ENCODE measurements at regions not wholly inside any gene's neighbourhood (a gene's known extent, or its start where the extent isn't known, plus 50 kb on each side); places are given as distances from the start of the nearest gene placed in this dataset.

- peak; percentile 94 for DNase-seq (ENCODE audit: low read depth, low spot score)
- dilution Hi-C loops (cut with MboI; ENCODE audit: extremely low pct_ligation_motif_present, low sequenced_read_pairs): no loop called here
These were observed 190.1 kb upstream of the GPRIN3 start for GRCh38 chr4:89497517-89498308.

More at GRCh38 chr4:89497517-89498308, 190.1 kb upstream of the GPRIN3 start:
- Histone ChIP-seq H3K9me1 (replicated peaks; ENCODE audit: control insufficient read depth, extremely low read depth, insufficient read depth, low read length) (no peaks in the 10 kb centered on the region), H3K27ac (ENCODE audit: insufficient read depth, low read depth, low read length) (peak overlapping the region; percentile 95), H3K9me3 (replicated peaks; ENCODE audit: control insufficient read depth, insufficient read depth, low read length) (no peaks in the 10 kb centered on the region), H3K27me3 (ENCODE audit: control insufficient read depth in 2 of 2, insufficient read depth in 2 of 2, low read length in 2 of 2) (no peaks in the 10 kb centered on the region), H4K20me1 (replicated peaks; ENCODE audit: control insufficient read depth, extremely low read depth, insufficient read depth, low read length) (no peaks in the 10 kb centered on the region), H3K36me3 (ENCODE audit: control insufficient read depth in 2 of 2, extremely low read depth in 1 of 2, insufficient read depth in 2 of 2, low read length in 2 of 2) (no peaks in the 10 kb centered on the region), H3K4me1 (ENCODE audit: control insufficient read depth, extremely low read depth, insufficient read depth, low read length) (peaks cover 39% of the 10 kb centered on the region), H3K9ac (replicated peaks; ENCODE audit: extremely low read depth, insufficient read depth, low read length) (peak overlapping the region; percentile 56), H3K4me2 (ENCODE audit: insufficient read depth, low read length) (peak overlapping the region; percentile 78), H3K79me2 (ENCODE audit: control insufficient read depth, insufficient read depth, low read length) (no peaks in the 10 kb centered on the region), H2AFZ (ENCODE audit: low read depth, low read length) (no peak overlapping the region), H3K4me3 (replicated peaks in 1 of 3; ENCODE audit: insufficient read depth in 1 of 3, low read depth in 1 of 3, low read length in 3 of 3) (no peak overlapping the region)
- ChIA-PET POLR2A (interaction anchor here (0.7 to 1.1 kb wide), 2 partner anchors 9 to 211 kb away, joined by 3 read pairs; no protein-coding TSS in a partner anchor), CTCF (interaction anchor here (0.9 to 3.3 kb wide), 3 partner anchors 11 to 60 kb away, joined by 3 to 17 read pairs (median 5); no protein-coding TSS in a partner anchor)
- intact Hi-C loops (cut with micrococcal nuclease): loop anchor here (1.0 kb wide), 1 partner anchor 42 kb away; no protein-coding TSS in a partner anchor
- peak; percentile 91 for FAIRE-seq
- TF ChIP-seq, protein P1, sequence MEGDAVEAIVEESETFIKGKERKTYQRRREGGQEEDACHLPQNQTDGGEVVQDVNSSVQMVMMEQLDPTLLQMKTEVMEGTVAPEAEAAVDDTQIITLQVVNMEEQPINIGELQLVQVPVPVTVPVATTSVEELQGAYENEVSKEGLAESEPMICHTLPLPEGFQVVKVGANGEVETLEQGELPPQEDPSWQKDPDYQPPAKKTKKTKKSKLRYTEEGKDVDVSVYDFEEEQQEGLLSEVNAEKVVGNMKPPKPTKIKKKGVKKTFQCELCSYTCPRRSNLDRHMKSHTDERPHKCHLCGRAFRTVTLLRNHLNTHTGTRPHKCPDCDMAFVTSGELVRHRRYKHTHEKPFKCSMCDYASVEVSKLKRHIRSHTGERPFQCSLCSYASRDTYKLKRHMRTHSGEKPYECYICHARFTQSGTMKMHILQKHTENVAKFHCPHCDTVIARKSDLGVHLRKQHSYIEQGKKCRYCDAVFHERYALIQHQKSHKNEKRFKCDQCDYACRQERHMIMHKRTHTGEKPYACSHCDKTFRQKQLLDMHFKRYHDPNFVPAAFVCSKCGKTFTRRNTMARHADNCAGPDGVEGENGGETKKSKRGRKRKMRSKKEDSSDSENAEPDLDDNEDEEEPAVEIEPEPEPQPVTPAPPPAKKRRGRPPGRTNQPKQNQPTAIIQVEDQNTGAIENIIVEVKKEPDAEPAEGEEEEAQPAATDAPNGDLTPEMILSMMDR (IDR thresholded peaks at IDR 0.05; ENCODE audit: extremely low read depth in 1 of 2, insufficient read depth in 1 of 2, low read depth in 1 of 2, low read length in 2 of 2): no peak
- TF ChIP-seq, protein P2, sequence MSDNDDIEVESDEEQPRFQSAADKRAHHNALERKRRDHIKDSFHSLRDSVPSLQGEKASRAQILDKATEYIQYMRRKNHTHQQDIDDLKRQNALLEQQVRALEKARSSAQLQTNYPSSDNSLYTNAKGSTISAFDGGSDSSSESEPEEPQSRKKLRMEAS (IDR thresholded peaks at IDR 0.05; ENCODE audit: insufficient read depth, insufficient read length): no peak
- TF ChIP-seq POLR2A (IDR thresholded peaks at IDR 0.05; ENCODE audit: low read depth, low read length) (peak; percentile 44), EZH2 (IDR thresholded peaks at IDR 0.05; ENCODE audit: borderline replicate concordance, low read depth, low read length, severe bottlenecking) (no peak), POLR2AphosphoS5 (IDR thresholded peaks at IDR 0.05; ENCODE audit: insufficient read depth, low read depth, low read length) (peak; percentile 54), FOS (IDR thresholded peaks at IDR 0.05; ENCODE audit: borderline replicate concordance, insufficient read depth, low read length) (peak; percentile 67), MYC (IDR thresholded peaks at IDR 0.05; ENCODE audit: low read depth, low read length) (no peak), JUN (IDR thresholded peaks at IDR 0.05; ENCODE audit: borderline replicate concordance, insufficient read depth, insufficient read length, low read depth) (peak; percentile 76), GATA2 (IDR thresholded peaks at IDR 0.05; ENCODE audit: insufficient read depth, insufficient read length, low read depth, low read length) (peak; percentile 62)
- BruUV-seq (replicated peaks): TSS peak; percentile 82
